Left ventricle myocardium inferior (tissue), 1 donor: ENCODE measurements at regions not wholly inside any gene's neighbourhood (a gene's known extent, or its start where the extent isn't known, plus 50 kb on each side); places are given as distances from the start of the nearest gene placed in this dataset.

ENCODE experiments used
- DNase-seq: peaks from one replicate; pipeline ENCODE4 v3.0.0-alpha.2; 2020
- H3K27ac ChIP-seq: fragments of 200-600 bp; replicated peaks from 2 replicates; pipeline ENCODE4 v1.8.0; 2021
- H3K27me3 ChIP-seq: fragments of 200-600 bp; 2 replicates; pipeline ENCODE4 v1.8.0; 2021; ENCODE audit warnings: low read depth
- H3K36me3 ChIP-seq: fragments of 200-600 bp; 2 replicates; pipeline ENCODE4 v1.8.0; 2021
- H3K4me1 ChIP-seq: fragments of 200-600 bp; 2 replicates; pipeline ENCODE4 v1.8.0; 2021
- H3K4me3 ChIP-seq: fragments of 200-600 bp; 2 replicates; pipeline ENCODE4 v1.8.0; 2021; ENCODE audit warnings: mild to moderate bottlenecking, moderate library complexity
- H3K9me3 ChIP-seq: fragments of 200-600 bp; replicated peaks from 2 replicates; pipeline ENCODE4 v1.8.0; 2021
- CTCF ChIP-seq: fragments of 200-600 bp; IDR thresholded peaks from 2 replicates; pipeline ENCODE4 v1.8.0; 2021; ENCODE audit warnings: antibody characterized with exemption, mild to moderate bottlenecking, borderline replicate concordance
- intact Hi-C: fragments of 100-400 bp; cut with micrococcal nuclease; formaldehyde crosslinking; loops from one replicate; pipeline ENCODE4 v1.11.0; 2022
- donor health status: DM: no; HTN: yes; CAD: no; lungs with severe emphysema.

DNA sequence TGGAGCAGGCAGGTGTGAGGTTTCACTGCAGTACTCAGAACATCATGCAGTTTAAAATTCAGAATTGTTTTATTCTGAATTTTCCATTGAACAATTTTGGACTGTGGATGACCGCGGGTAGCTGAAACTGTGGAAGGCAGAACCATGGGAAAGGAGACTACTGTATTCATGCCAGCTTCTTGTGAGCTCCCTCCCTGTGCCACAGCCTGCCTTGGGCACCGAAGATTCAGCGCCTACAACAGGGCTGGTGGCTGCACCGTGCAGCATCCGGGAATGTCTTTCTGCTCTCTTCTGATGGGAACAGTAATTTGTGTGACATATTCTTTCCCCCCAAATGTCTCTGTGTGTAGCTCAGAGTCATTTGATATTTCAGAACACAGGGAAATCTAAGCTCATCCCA, 118.5 kb upstream of the NKX1-1 start:
- Histone ChIP-seq H3K4me3 (no peak overlapping the region), H3K4me1 (peaks cover 5% of the 10 kb centered on the region), H3K27me3 (peaks cover 67% of the 10 kb centered on the region), H3K36me3 (no peaks in the 10 kb centered on the region), H3K9me3 (peaks cover 35% of the 10 kb centered on the region), H3K27ac (no peak overlapping the region)
- intact Hi-C loops, result no loop called here
- no peak for TF ChIP-seq CTCF
- DNase-seq, result no peak

GRCh38 chr4:1523907-1524636, 117.8 kb upstream of the NKX1-1 start:
- peaks cover 35% of the 10 kb centered on the region for H3K9me3 ChIP-seq
- DNase-seq, result peak; percentile 38
- H3K27me3 ChIP-seq, result peaks cover 67% of the 10 kb centered on the region
- peaks cover 5% of the 10 kb centered on the region for H3K4me1 ChIP-seq
- H3K27ac ChIP-seq, result peak overlapping the region; percentile 21
- H3K4me3 ChIP-seq, result no peak overlapping the region
- H3K36me3 ChIP-seq, result no peaks in the 10 kb centered on the region
- TF ChIP-seq CTCF, result no peak
- intact Hi-C loops, result no loop called here

DNA sequence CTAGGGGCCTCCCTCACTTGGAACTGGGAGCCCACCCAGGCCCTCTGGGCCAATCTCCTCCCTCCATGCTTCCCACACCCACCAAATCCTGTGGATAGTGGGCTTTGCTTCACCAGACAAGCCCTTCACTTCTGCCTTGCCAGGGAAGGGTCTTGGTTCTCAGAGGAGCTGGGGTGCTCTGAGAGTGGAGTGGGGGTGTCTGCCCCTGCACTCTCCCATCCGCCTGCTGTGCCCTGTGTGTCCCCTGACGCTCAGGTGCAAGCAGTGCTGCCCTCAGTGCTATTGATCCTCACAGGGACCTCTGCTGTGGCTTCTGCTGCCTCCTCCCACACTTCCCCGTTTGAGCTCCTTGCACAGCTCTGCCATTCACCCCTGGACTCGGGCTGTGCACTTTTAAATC, 117.3 kb upstream of the NKX1-1 start:
- H3K27me3 ChIP-seq, result peaks cover 67% of the 10 kb centered on the region
- intact Hi-C loops, result no loop called here
- H3K9me3 ChIP-seq, result peaks cover 35% of the 10 kb centered on the region
- no peak for DNase-seq
- H3K36me3 ChIP-seq, result no peaks in the 10 kb centered on the region
- no peak overlapping the region for H3K4me3 ChIP-seq
- peaks cover 5% of the 10 kb centered on the region for H3K4me1 ChIP-seq
- TF ChIP-seq CTCF, result no peak
- H3K27ac ChIP-seq, result no peak overlapping the region

- H3K36me3 ChIP-seq, result no peaks in the 10 kb centered on the region
- peaks cover 5% of the 10 kb centered on the region for H3K4me1 ChIP-seq
- H3K27me3 ChIP-seq, result peaks cover 67% of the 10 kb centered on the region
- intact Hi-C loops, result no loop called here
- DNase-seq, result no peak
- no peak for TF ChIP-seq CTCF
- H3K27ac ChIP-seq, result no peak overlapping the region
- H3K4me3 ChIP-seq, result no peak overlapping the region
- H3K9me3 ChIP-seq, result peaks cover 34% of the 10 kb centered on the region
These were observed 116.8 kb upstream of the NKX1-1 start for GRCh38 chr4:1523033-1523432.

GRCh38 chr4:1522606-1523005, 116.4 kb upstream of the NKX1-1 start:
- H3K36me3 ChIP-seq, result no peaks in the 10 kb centered on the region
- no peak overlapping the region for H3K4me3 ChIP-seq
- DNase-seq, result no peak
- peaks cover 5% of the 10 kb centered on the region for H3K4me1 ChIP-seq
- peaks cover 30% of the 10 kb centered on the region for H3K9me3 ChIP-seq
- H3K27ac ChIP-seq, result no peak overlapping the region
- no peak for TF ChIP-seq CTCF
- intact Hi-C loops, result no loop called here
- H3K27me3 ChIP-seq, result peaks cover 67% of the 10 kb centered on the region
